Hepatocyte (in vitro differentiated cells): ENCODE measurements at regions not wholly inside any gene's neighbourhood (a gene's known extent, or its start where the extent isn't known, plus 50 kb on each side); places are given as distances from the start of the nearest gene placed in this dataset.

ENCODE experiments used
- CTCF ChIP-seq: fragments of 200-600 bp; sonication (generic); IDR thresholded peaks from 2 replicates; pipeline ENCODE4 v1.5.1; 2016; ENCODE audit warnings: antibody characterized with exemption, mild to moderate bottlenecking; ENCODE audit not compliant: poor library complexity
- EZH2 ChIP-seq: fragments of 200-600 bp; sonication (generic); IDR thresholded peaks from 2 replicates; pipeline ENCODE4 v1.6.1; 2016; ENCODE audit warnings: antibody characterized with exemption, mild to moderate bottlenecking, borderline replicate concordance
- EZH2phosphoT487 ChIP-seq: fragments of 200-600 bp; sonication (generic); IDR thresholded peaks from one replicate; pipeline ENCODE4 v1.6.1; 2018; ENCODE audit warnings: antibody characterized with exemption, mild to moderate bottlenecking, low read depth, moderate library complexity; ENCODE audit not compliant: unreplicated experiment, severe bottlenecking

- TF ChIP-seq CTCF (no peak), EZH2phosphoT487 (no peak), EZH2 (no peak)
Observed at GRCh38 chr12:92242907-92243306, 97.3 kb upstream of the BTG1 start.
